ENCODE measurements at regions not wholly inside any gene's neighbourhood (a gene's known extent, or its start where the extent isn't known, plus 50 kb on each side); places are given as distances from the start of the nearest gene placed in this dataset.

GRCh38 chr16:60727851-60728250 is 1308.4 kb downstream of the CDH8 start:
- TF ChIP-seq, protein P1, sequence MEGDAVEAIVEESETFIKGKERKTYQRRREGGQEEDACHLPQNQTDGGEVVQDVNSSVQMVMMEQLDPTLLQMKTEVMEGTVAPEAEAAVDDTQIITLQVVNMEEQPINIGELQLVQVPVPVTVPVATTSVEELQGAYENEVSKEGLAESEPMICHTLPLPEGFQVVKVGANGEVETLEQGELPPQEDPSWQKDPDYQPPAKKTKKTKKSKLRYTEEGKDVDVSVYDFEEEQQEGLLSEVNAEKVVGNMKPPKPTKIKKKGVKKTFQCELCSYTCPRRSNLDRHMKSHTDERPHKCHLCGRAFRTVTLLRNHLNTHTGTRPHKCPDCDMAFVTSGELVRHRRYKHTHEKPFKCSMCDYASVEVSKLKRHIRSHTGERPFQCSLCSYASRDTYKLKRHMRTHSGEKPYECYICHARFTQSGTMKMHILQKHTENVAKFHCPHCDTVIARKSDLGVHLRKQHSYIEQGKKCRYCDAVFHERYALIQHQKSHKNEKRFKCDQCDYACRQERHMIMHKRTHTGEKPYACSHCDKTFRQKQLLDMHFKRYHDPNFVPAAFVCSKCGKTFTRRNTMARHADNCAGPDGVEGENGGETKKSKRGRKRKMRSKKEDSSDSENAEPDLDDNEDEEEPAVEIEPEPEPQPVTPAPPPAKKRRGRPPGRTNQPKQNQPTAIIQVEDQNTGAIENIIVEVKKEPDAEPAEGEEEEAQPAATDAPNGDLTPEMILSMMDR (IDR thresholded peaks at IDR 0.05; ENCODE audit: low read depth, low read length, missing input control), result no peak
- TF ChIP-seq JUND (IDR thresholded peaks at IDR 0.05), result no peak
- TF ChIP-seq TAF1 (conservative IDR thresholded peaks at IDR 0.05), result no peak
- TF ChIP-seq RAD21 (IDR thresholded peaks at IDR 0.05), result no peak
- TF ChIP-seq, protein P2, sequence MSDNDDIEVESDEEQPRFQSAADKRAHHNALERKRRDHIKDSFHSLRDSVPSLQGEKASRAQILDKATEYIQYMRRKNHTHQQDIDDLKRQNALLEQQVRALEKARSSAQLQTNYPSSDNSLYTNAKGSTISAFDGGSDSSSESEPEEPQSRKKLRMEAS (IDR thresholded peaks at IDR 0.05), result no peak
- no peak for TF ChIP-seq SP1 (IDR thresholded peaks at IDR 0.05)
- TF ChIP-seq, protein P3, sequence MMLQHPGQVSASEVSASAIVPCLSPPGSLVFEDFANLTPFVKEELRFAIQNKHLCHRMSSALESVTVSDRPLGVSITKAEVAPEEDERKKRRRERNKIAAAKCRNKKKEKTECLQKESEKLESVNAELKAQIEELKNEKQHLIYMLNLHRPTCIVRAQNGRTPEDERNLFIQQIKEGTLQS (IDR thresholded peaks at IDR 0.05), result no peak
- no peak for TF ChIP-seq REST (IDR thresholded peaks at IDR 0.05)

Measured in liver (tissue), 3 donors.